IPS-18a (cell line): ENCODE measurements at regions not wholly inside any gene's neighbourhood (a gene's known extent, or its start where the extent isn't known, plus 50 kb on each side); places are given as distances from the start of the nearest gene placed in this dataset.
"Not testable (repeated sequence)": the region's sequence is repeated elsewhere in the genome, so short reads cannot be mapped to it uniquely, and the experiment has no call there.

Source experiments
- H3K27ac ChIP-seq: one replicate; pipeline ENCODE4 v1.5.1; 2013; ENCODE audit warnings: low read length
- H3K27me3 ChIP-seq: one replicate; pipeline ENCODE4 v1.6.1; 2013; ENCODE audit warnings: mild to moderate bottlenecking, low read length; ENCODE audit not compliant: control insufficient read depth, insufficient read depth
- H3K36me3 ChIP-seq: one replicate; pipeline ENCODE4 v1.6.1; 2013; ENCODE audit warnings: low read depth, low read length; ENCODE audit not compliant: control insufficient read depth
- H3K4me1 ChIP-seq: one replicate; pipeline ENCODE4 v1.6.1; 2013; ENCODE audit warnings: low read depth, low read length; ENCODE audit not compliant: control insufficient read depth
- H3K4me3 ChIP-seq: one replicate; pipeline ENCODE4 v1.5.1; 2013; ENCODE audit warnings: low read length
- H3K9ac ChIP-seq: one replicate; pipeline ENCODE4 v1.6.1; 2013; ENCODE audit warnings: mild to moderate bottlenecking, low read length, moderate library complexity
- H3K9me3 ChIP-seq: one replicate; pipeline ENCODE4 v1.6.1; 2013; ENCODE audit warnings: low read depth, low read length; ENCODE audit not compliant: control insufficient read depth

DNA sequence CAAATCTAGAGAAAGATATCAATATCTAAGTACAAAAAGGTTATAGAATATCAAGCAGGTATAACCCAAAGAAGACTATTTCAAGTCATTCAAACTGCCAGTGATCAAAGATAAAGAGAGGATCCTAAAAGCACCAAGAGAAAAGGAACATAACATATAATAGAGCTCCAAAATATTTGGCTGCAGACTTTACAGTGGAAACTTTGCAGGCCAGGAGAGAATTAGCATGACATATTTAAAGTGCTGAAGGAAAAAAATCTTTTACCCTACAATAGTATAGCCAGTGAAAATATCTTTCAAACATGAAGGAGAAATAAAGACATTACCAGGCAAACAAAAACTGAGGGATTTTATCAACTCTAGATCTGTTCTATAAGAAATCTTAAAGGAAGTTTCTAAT, 254.3 kb upstream of the ARHGEF26 start:
- Histone ChIP-seq H3K27ac (no peak overlapping the region), H3K4me1 (no peaks in the 10 kb centered on the region), H3K36me3 (no peaks in the 10 kb centered on the region), H3K9me3 (no peaks in the 10 kb centered on the region), H3K9ac (no peak overlapping the region), H3K4me3 (no peak overlapping the region), H3K27me3 (no peaks in the 10 kb centered on the region)

DNA sequence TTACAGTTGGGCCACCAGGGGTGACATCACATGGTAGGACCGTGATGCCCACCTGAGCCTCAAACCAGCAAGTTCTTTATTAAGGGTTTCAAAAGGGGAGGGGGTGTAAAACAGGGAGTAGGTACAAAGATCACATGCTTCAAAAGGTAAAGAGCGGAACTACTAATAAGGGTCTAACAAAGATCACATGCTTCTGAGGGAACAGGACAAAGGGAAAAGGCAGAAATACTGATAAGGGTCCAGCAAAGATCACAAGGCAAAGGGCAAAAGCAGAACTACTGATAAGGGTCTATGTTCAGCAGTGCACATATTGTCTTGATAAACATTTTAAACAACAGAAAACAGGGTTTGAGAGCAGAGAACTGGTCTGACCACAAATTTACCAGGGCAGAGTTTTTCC, 246.8 kb upstream of the ARHGEF26 start:
- H3K9me3 ChIP-seq, H3K27ac ChIP-seq, H3K27me3 ChIP-seq: not testable (repeated sequence)

DNA sequence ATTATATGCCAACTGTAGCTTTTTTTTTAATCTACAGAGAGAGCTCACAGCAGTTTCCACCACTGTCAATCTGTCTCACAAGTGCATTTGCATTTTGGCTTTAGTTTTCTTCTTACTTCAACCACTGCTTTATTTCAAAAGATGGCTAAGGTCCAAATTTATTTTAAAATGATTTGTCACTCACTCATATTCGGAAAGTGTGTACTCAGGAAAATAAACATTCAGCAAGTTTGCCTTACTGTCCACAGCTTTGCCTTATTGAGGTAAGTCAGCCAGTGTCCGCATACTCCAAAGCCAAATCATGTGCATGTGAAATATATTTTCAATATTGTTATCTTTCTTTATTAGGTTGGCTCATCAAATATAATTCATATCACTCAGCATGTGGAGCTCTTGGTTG, 240.7 kb upstream of the ARHGEF26 start:
- Histone ChIP-seq H3K27ac (no peak overlapping the region), H3K27me3 (no peaks in the 10 kb centered on the region), H3K4me3 (no peak overlapping the region), H3K36me3 (no peaks in the 10 kb centered on the region), H3K4me1 (no peaks in the 10 kb centered on the region), H3K9me3 (no peaks in the 10 kb centered on the region), H3K9ac (no peak overlapping the region)

More for the DNA sequence above, 246.8 kb upstream of the ARHGEF26 start:
- H3K36me3 ChIP-seq, H3K9ac ChIP-seq, H3K4me3 ChIP-seq, H3K4me1 ChIP-seq: not testable (repeated sequence)

DNA sequence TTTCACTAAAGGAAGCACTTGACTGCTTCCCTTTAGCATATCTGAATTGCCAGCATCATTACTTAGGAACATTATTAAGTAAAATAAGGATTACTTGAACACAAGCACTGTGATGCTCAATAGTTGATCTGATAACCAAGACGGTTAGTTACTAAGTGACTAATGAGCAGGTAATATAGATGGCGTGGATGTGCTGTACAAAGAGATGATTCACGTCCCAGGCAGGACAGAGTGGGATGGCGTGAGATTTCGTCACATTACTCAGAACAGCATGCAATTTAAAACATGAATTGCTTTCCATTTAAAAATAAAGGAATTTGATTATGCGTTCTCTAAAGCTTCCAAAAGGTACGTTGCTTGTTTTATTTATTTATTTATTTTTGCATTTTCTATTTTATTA, 240.0 kb upstream of the ARHGEF26 start:
- Histone ChIP-seq H3K9me3 (no peaks in the 10 kb centered on the region), H3K27ac (no peak overlapping the region), H3K4me1 (no peaks in the 10 kb centered on the region), H3K4me3 (no peak overlapping the region), H3K27me3 (no peaks in the 10 kb centered on the region), H3K36me3 (no peaks in the 10 kb centered on the region), H3K9ac (no peak overlapping the region)

DNA sequence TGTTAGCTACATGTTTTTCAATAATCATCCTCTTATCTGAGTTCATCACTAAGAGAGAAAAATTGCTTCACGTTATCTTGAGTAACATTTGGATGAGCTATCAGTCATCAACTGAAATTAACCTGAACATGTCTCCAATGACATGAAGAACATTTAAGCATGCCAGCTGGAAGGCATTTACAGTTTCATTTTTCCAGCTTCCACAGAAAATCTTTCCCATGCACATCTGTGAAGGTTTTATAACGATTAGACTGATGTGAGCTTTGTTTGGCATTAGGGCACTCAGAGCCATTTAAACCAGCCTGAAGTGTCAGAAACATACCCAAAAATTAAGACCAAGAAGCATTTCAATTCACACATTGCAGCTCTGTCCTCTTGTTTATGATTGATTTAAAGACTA, 235.8 kb upstream of the ARHGEF26 start:
- Histone ChIP-seq H3K27ac (no peak overlapping the region), H3K27me3 (no peaks in the 10 kb centered on the region), H3K4me1 (no peaks in the 10 kb centered on the region), H3K36me3 (no peaks in the 10 kb centered on the region), H3K9ac (no peak overlapping the region), H3K4me3 (no peak overlapping the region), H3K9me3 (no peaks in the 10 kb centered on the region)

DNA sequence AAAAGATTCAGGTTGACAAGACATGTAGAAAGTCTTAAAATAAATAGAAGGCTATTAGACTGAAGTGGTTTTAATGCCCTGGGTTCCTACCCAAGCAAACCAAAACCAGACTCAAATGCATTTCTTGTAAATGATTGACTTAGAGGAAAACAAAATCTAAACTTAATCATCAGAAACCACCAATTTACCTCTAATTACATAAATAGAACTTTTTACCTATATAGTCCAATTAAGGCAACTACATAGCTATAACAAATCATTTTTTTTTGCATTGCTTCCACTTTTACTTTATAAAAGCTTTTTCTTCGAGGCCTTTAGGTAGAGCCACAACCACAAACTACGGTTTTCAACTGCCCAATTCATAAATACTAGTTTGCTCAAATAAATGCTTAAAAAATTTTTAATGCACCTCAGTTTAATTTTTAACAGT, 231.3 kb upstream of the ARHGEF26 start:
- H3K36me3 ChIP-seq: no peaks in the 10 kb centered on the region
- H3K4me3 ChIP-seq: no peak overlapping the region
- H3K27ac ChIP-seq: no peak overlapping the region
- no peaks in the 10 kb centered on the region for H3K27me3 ChIP-seq
- no peaks in the 10 kb centered on the region for H3K9me3 ChIP-seq
- H3K9ac ChIP-seq: no peak overlapping the region
- H3K4me1 ChIP-seq: no peaks in the 10 kb centered on the region

DNA sequence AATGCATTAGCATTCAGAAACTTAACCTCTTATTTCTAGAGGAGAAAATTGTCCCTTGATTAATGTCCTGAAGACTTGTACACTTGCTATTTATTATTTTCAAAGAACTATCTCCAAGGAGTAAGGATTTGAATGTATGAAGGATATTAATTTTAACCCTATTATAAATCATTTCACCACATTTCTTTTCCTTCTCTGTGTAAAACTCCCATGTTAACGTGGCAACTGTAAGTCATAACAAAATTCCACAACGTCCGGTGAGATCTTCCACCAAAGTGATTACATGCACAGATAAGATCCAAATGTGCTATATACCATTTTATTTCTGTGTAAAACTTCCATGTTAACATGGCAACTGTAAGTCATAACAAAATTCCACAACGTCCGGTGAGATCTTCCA, 229.1 kb upstream of the ARHGEF26 start:
- Histone ChIP-seq H3K4me3 (no peak overlapping the region), H3K27ac (no peak overlapping the region), H3K4me1 (no peaks in the 10 kb centered on the region), H3K9ac (no peak overlapping the region), H3K9me3 (no peaks in the 10 kb centered on the region), H3K36me3 (no peaks in the 10 kb centered on the region), H3K27me3 (no peaks in the 10 kb centered on the region)

DNA sequence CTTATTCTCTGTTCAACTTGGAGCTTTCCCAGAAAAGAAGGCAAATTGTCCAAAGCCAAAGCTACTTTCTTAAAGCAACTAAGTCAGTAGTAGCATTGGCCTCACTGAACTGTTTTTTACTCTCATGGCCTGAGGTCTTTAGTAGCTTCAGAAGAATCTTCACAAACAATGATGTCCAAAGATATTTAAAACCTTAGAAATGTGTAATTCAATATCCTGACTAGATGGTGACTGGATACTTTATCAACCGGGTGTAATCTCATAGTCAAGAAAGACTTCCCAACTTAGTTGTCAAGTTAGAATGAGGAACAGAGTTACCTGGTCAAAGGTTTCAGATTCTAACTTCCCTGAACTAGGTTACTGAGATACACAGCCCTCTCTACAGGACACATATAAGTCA, 226.3 kb upstream of the ARHGEF26 start:
- Histone ChIP-seq H3K4me1 (no peaks in the 10 kb centered on the region), H3K27ac (no peak overlapping the region), H3K27me3 (no peaks in the 10 kb centered on the region), H3K9ac (no peak overlapping the region), H3K36me3 (no peaks in the 10 kb centered on the region), H3K4me3 (no peak overlapping the region), H3K9me3 (no peaks in the 10 kb centered on the region)

DNA sequence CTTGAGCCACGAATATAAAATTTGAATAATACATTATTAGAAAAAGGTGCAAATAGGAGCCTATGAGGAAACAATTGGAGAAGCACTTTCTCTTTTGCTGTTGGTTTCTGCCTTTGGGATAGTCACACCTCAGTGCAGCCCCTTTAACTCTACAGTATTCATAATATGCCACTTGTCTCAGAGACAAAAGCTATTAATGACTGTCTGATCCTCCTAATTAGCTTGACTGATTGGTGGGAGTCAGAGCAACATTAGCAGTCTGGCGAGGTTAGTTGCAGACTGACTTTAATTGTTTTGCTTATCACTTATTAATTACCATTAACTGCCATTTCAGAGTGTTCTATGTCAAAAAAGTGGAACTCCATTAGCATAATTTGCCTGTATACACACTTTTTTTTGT, 225.0 kb upstream of the ARHGEF26 start:
- Histone ChIP-seq H3K9ac (no peak overlapping the region), H3K9me3 (no peaks in the 10 kb centered on the region), H3K27me3 (no peaks in the 10 kb centered on the region), H3K36me3 (no peaks in the 10 kb centered on the region), H3K4me3 (no peak overlapping the region), H3K27ac (no peak overlapping the region), H3K4me1 (no peaks in the 10 kb centered on the region)

DNA sequence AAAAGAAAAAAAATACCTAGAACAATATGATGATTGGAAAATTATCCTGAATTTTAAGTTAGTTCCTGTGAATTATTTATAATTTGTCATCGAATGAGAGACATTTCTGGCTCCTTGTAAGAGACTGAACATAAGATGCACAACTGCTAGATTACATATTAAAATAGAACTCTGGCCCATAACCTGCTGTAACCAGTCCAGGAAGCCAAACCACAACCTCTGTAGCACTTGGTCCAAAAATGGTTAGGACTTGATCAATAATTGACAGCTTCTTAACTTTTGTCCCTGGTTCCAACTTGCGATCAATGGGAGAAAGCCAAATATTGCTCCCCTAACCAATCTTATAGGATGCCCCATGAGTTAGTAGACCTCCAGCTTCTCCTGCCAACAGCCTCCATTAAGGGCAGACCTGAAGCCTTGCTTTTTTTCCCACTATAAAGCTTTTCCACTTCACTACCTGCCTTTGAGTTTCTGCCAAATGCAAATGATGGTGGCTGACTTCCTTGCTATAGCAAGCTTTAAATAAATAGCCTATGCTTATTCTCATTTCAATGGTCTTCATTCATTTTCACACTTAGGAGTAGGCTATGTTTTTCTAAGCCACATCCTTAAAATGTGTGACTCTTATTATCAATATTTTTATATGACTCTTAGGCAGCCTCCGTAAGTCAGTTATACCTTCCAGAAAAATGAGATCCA, 224.0 kb upstream of the ARHGEF26 start:
- H3K27me3 ChIP-seq: no peaks in the 10 kb centered on the region
- H3K4me1 ChIP-seq: no peaks in the 10 kb centered on the region
- no peaks in the 10 kb centered on the region for H3K9me3 ChIP-seq
- H3K36me3 ChIP-seq: no peaks in the 10 kb centered on the region
- H3K27ac ChIP-seq: no peak overlapping the region
- H3K4me3 ChIP-seq: no peak overlapping the region
- no peak overlapping the region for H3K9ac ChIP-seq

DNA sequence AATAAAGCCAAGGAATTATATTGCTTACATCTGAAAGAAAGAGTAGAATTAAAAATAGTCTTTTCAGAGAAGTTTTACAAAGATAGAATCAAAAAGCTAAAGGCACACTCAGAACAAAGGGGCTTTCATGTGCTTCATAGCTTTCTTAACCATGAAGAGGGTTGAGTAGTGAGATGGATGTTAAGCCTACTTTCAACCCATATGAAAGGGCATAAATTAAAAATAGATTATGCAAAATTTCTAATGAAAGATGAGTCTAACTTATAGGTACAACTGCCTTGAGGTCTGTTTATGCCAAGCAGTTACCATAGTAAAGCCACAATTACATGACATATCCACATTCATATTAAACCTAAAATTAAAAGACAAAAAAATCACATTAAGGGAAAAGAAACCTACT, 223.3 kb upstream of the ARHGEF26 start:
- Histone ChIP-seq H3K9ac (no peak overlapping the region), H3K4me1 (no peaks in the 10 kb centered on the region), H3K27me3 (no peaks in the 10 kb centered on the region), H3K4me3 (no peak overlapping the region), H3K9me3 (no peaks in the 10 kb centered on the region), H3K27ac (no peak overlapping the region), H3K36me3 (no peaks in the 10 kb centered on the region)

DNA sequence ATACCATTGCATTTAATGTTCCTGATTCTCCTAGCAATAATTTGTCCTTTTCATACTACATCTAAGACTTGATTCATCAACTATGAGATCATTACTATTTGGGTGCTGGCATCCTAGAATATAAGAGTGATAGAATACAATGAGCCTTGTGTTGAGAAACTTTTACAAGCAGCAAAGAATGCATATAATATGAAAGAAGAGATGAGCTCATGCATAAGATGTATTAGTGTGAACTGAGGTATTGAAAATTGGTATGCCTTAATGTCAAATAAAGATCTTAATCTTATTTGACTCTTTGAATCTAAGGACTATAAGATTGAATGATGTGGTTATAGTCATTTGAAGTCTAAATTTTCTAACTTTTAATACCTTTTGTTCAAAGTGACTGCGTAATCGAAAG, 220.0 kb upstream of the ARHGEF26 start:
- H3K4me3 ChIP-seq: no peak overlapping the region
- H3K9me3 ChIP-seq: no peaks in the 10 kb centered on the region
- no peaks in the 10 kb centered on the region for H3K4me1 ChIP-seq
- H3K27ac ChIP-seq: no peak overlapping the region
- no peak overlapping the region for H3K9ac ChIP-seq
- H3K27me3 ChIP-seq: no peaks in the 10 kb centered on the region
- H3K36me3 ChIP-seq: no peaks in the 10 kb centered on the region
